ENCODE measurements at regions not wholly inside any gene's neighbourhood (a gene's known extent, or its start where the extent isn't known, plus 50 kb on each side); places are given as distances from the start of the nearest gene placed in this dataset.

- TF ChIP-seq CTCF (IDR thresholded peaks at IDR 0.05) (no peak), POLR2A (IDR thresholded peaks at IDR 0.05) (no peak), EP300 (IDR thresholded peaks at IDR 0.05) (no peak)
Observed at GRCh38 chr1:4308806-4309205, 345.6 kb upstream of the AJAP1 start.
